ENCODE measurements at regions not wholly inside any gene's neighbourhood (a gene's known extent, or its start where the extent isn't known, plus 50 kb on each side); places are given as distances from the start of the nearest gene placed in this dataset.

DNA sequence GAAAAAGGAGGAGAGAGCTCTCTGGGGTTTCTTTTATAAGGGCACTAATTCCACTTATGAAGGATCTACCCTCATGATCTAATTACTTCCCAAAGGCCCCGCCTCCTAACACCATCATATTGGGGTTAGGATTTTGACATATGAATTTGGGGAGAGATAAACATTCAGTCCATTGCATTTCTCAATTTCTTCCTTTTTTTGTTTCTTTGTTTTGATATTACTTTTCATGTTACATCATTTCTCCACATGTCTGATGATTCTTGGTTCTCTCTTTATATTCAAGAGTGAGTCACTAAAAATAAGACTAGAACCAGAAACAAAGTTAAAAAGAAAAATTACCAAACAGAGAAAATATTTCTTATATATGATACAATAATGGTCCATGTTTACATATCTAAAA is 63.2 kb upstream of the DUSP10 start:
- Histone ChIP-seq H3K14ac (ENCODE audit: low read length in 2 of 2) (no peak overlapping the region), H3K4me2 (ENCODE audit: low read length, poor library complexity, severe bottlenecking) (no peak overlapping the region), H3K79me1 (replicated peaks; ENCODE audit: low read length, poor library complexity, severe bottlenecking) (no peaks in the 10 kb centered on the region), H4K8ac (ENCODE audit: low read length) (no peak overlapping the region), H3K36me3 (ENCODE audit: control insufficient read depth in 1 of 2, insufficient read depth in 2 of 2, low read depth in 1 of 2, low read length in 2 of 2) (no peaks in the 10 kb centered on the region), H2BK12ac (ENCODE audit: low read length in 2 of 2) (no peak overlapping the region), H3K4me1 (ENCODE audit: control insufficient read depth, insufficient read depth, low read depth, low read length) (peaks cover 2% of the 10 kb centered on the region), H2AK5ac (ENCODE audit: low read length, severe bottlenecking) (no peak overlapping the region), H3K9me3 (ENCODE audit: control insufficient read depth, low read length) (no peaks in the 10 kb centered on the region), H2BK120ac (ENCODE audit: low read depth, low read length) (no peak overlapping the region), H2BK5ac (ENCODE audit: low read depth, low read length, poor library complexity, severe bottlenecking) (no peak overlapping the region), H2BK15ac (ENCODE audit: low read depth, poor library complexity, severe bottlenecking) (no peak overlapping the region), H4K91ac (ENCODE audit: low read length) (no peak overlapping the region), H3K18ac (ENCODE audit: low read depth in 1 of 2, low read length in 2 of 2) (no peak overlapping the region), H3K9ac (ENCODE audit: low read length) (no peak overlapping the region), H3K27ac (ENCODE audit: low read length, poor library complexity, severe bottlenecking) (no peak overlapping the region), H3K4ac (ENCODE audit: low read depth in 1 of 2, low read length in 2 of 2) (no peak overlapping the region), H3K27me3 (ENCODE audit: control insufficient read depth in 1 of 2, insufficient read depth in 1 of 2, low read length in 2 of 2) (no peaks in the 10 kb centered on the region), H3K4me3 (ENCODE audit: insufficient read depth in 1 of 2, low read depth in 1 of 2, low read length in 2 of 2) (no peak overlapping the region), H2AFZ (ENCODE audit: low read depth, low read length) (no peak overlapping the region), H3K23ac (ENCODE audit: low read length in 2 of 2) (no peak overlapping the region)
- DNase-seq: no peak
- WGBS: no CpG with 5 or more reads among the region's 1 CpG

DNA sequence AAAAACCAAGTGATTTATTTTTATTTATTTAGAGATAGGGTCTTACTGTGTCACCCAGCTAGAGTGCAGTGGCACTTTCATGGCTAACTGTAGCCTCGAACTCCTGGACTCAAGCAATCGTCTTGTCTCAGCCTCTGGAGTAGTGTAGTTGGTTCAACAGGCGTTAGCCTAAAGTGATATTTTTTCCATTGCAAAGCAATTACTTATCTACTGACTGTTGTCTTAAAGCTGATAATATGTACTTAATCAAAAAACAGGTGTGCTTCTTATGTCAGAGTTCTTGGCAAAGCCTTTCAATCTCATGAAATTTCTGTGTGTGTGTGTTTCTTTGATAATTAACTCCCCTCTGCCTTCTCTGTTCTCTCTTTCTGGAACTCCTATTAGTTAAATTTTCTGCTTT is 62.4 kb upstream of the DUSP10 start:
- Histone ChIP-seq H3K79me1 (replicated peaks; ENCODE audit: low read length, poor library complexity, severe bottlenecking) (no peaks in the 10 kb centered on the region), H3K18ac (ENCODE audit: low read depth in 1 of 2, low read length in 2 of 2) (no peak overlapping the region), H2AK5ac (ENCODE audit: low read length, severe bottlenecking) (no peak overlapping the region), H2BK12ac (ENCODE audit: low read length in 2 of 2) (no peak overlapping the region), H3K4me1 (ENCODE audit: control insufficient read depth, insufficient read depth, low read depth, low read length) (no peaks in the 10 kb centered on the region), H2BK15ac (ENCODE audit: low read depth, poor library complexity, severe bottlenecking) (no peak overlapping the region), H3K9me3 (ENCODE audit: control insufficient read depth, low read length) (peaks cover 3% of the 10 kb centered on the region), H3K4me2 (ENCODE audit: low read length, poor library complexity, severe bottlenecking) (no peak overlapping the region), H2AFZ (ENCODE audit: low read depth, low read length) (no peak overlapping the region), H2BK120ac (ENCODE audit: low read depth, low read length) (no peak overlapping the region), H3K27me3 (ENCODE audit: control insufficient read depth in 1 of 2, insufficient read depth in 1 of 2, low read length in 2 of 2) (no peaks in the 10 kb centered on the region), H3K4me3 (ENCODE audit: insufficient read depth in 1 of 2, low read depth in 1 of 2, low read length in 2 of 2) (no peak overlapping the region), H3K36me3 (ENCODE audit: control insufficient read depth in 1 of 2, insufficient read depth in 2 of 2, low read depth in 1 of 2, low read length in 2 of 2) (no peaks in the 10 kb centered on the region), H3K4ac (ENCODE audit: low read depth in 1 of 2, low read length in 2 of 2) (no peak overlapping the region), H3K27ac (ENCODE audit: low read length, poor library complexity, severe bottlenecking) (no peak overlapping the region), H3K9ac (ENCODE audit: low read length) (no peak overlapping the region), H3K23ac (ENCODE audit: low read length in 2 of 2) (no peak overlapping the region), H3K14ac (ENCODE audit: low read length in 2 of 2) (no peak overlapping the region), H4K8ac (ENCODE audit: low read length) (no peak overlapping the region), H4K91ac (ENCODE audit: low read length) (no peak overlapping the region), H2BK5ac (ENCODE audit: low read depth, low read length, poor library complexity, severe bottlenecking) (no peak overlapping the region)
- WGBS: 100% methylated on average over 1 of the region's 3 CpGs
- DNase-seq: no peak

DNA sequence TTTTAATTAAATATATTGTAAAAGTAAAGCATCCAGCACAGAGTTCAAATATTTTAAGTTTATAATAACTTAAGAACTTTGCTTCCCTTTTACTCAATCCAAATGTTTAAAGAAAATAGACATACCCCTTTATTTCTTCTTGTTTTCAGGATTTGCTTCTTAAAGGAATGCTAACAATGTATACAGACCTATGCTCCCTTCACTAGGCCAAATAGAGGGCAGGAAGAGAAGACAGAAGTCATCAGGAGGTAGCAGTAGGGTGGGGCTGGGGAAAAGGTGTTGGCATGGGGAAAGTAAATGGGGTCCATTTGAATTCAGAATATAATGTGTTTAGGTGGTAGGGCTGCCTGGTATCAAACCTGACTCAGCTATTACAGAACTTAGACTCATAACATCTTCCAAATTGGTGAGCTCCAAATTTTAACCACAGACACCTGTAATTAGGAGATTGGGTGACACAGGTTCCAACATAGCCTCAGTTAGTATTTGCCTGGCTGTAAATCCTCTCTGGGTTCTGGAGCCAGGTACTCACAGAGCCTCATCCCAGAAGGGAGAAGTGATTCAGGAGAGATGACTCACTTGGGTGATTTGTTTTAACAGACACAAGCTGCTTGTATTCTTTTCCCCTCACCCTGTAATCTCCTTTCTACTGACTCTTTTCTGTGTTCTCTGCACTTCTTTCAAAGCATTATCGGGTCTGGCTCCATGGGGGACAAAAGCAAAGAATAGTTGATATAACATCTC is 60.1 kb upstream of the DUSP10 start:
- H3K27ac ChIP-seq (ENCODE audit: low read length, poor library complexity, severe bottlenecking): peak overlapping the region; percentile 16
- no CpG with 5 or more reads among the region's 1 CpG for WGBS

DNA sequence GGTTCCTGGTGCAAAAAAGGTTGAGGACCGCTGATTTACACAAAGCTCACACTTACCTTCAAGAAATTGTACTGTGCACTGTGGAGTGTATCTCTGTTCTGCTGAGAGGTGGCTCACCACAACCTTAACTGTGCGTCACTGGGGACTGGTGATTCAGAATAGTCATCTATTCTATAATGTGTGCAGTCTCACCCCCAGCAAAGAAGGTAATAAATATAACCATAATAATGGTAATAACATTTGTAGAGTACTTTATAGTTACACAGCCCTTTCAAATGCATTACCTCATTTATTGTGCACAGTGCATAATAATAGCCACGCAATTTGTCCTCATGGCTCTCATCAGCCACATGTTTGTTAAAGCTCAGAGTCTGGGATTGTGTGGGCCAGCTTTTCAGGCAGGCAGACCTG is 59.4 kb upstream of the DUSP10 start:
- no peak overlapping the region for H2AK5ac ChIP-seq (ENCODE audit: low read length, severe bottlenecking)
- no peak overlapping the region for H2AFZ ChIP-seq (ENCODE audit: low read depth, low read length)
- H3K27ac ChIP-seq (ENCODE audit: low read length, poor library complexity, severe bottlenecking): no peak overlapping the region
- no peak overlapping the region for H3K9ac ChIP-seq (ENCODE audit: low read length)
- H3K4me1 ChIP-seq (ENCODE audit: control insufficient read depth, insufficient read depth, low read depth, low read length): no peaks in the 10 kb centered on the region
- H2BK12ac ChIP-seq (ENCODE audit: low read length in 2 of 2): peak overlapping the region in 1 of 2 experiments; percentile 78
- H4K8ac ChIP-seq (ENCODE audit: low read length): no peak overlapping the region
- H2BK5ac ChIP-seq (ENCODE audit: low read depth, low read length, poor library complexity, severe bottlenecking): no peak overlapping the region
- no peaks in the 10 kb centered on the region for H3K79me1 ChIP-seq (replicated peaks; ENCODE audit: low read length, poor library complexity, severe bottlenecking)
- no peaks in the 10 kb centered on the region for H3K27me3 ChIP-seq (ENCODE audit: control insufficient read depth in 1 of 2, insufficient read depth in 1 of 2, low read length in 2 of 2)
- H3K4me2 ChIP-seq (ENCODE audit: low read length, poor library complexity, severe bottlenecking): no peak overlapping the region
- no peak overlapping the region for H3K4me3 ChIP-seq (ENCODE audit: insufficient read depth in 1 of 2, low read depth in 1 of 2, low read length in 2 of 2)
- peak overlapping the region in 1 of 2 experiments; percentile 41 for H3K4ac ChIP-seq (ENCODE audit: low read depth in 1 of 2, low read length in 2 of 2)
- H3K23ac ChIP-seq (ENCODE audit: low read length in 2 of 2): no peak overlapping the region
- WGBS: 97% methylated on average over 2 of the region's 3 CpGs
- peak overlapping the region in 1 of 2 experiments; percentile 48 for H3K14ac ChIP-seq (ENCODE audit: low read length in 2 of 2)
- no peak overlapping the region for H2BK120ac ChIP-seq (ENCODE audit: low read depth, low read length)
- peak overlapping the region; percentile 54 for H2BK15ac ChIP-seq (ENCODE audit: low read depth, poor library complexity, severe bottlenecking)
- peaks cover 3% of the 10 kb centered on the region for H3K9me3 ChIP-seq (ENCODE audit: control insufficient read depth, low read length)
- peak overlapping the region in 1 of 2 experiments; percentile 24 for H3K18ac ChIP-seq (ENCODE audit: low read depth in 1 of 2, low read length in 2 of 2)
- H3K36me3 ChIP-seq (ENCODE audit: control insufficient read depth in 1 of 2, insufficient read depth in 2 of 2, low read depth in 1 of 2, low read length in 2 of 2): no peaks in the 10 kb centered on the region
- H4K91ac ChIP-seq (ENCODE audit: low read length): no peak overlapping the region
- DNase-seq: no peak

More for the DNA sequence above, 60.1 kb upstream of the DUSP10 start:
- H3K4me3 ChIP-seq (ENCODE audit: insufficient read depth in 1 of 2, low read depth in 1 of 2, low read length in 2 of 2): no peak overlapping the region
- no peak overlapping the region for H2BK5ac ChIP-seq (ENCODE audit: low read depth, low read length, poor library complexity, severe bottlenecking)
- no peak overlapping the region for H3K9ac ChIP-seq (ENCODE audit: low read length)
- no peaks in the 10 kb centered on the region for H3K36me3 ChIP-seq (ENCODE audit: control insufficient read depth in 1 of 2, insufficient read depth in 2 of 2, low read depth in 1 of 2, low read length in 2 of 2)
- no peak overlapping the region for H2BK12ac ChIP-seq (ENCODE audit: low read length in 2 of 2)
- no peak overlapping the region for H2AK5ac ChIP-seq (ENCODE audit: low read length, severe bottlenecking)
- H3K18ac ChIP-seq (ENCODE audit: low read depth in 1 of 2, low read length in 2 of 2): no peak overlapping the region
- H3K4ac ChIP-seq (ENCODE audit: low read depth in 1 of 2, low read length in 2 of 2): no peak overlapping the region
- no peaks in the 10 kb centered on the region for H3K4me1 ChIP-seq (ENCODE audit: control insufficient read depth, insufficient read depth, low read depth, low read length)
- no peak overlapping the region for H3K23ac ChIP-seq (ENCODE audit: low read length in 2 of 2)
- peak; percentile 74 for DNase-seq
- H3K27me3 ChIP-seq (ENCODE audit: control insufficient read depth in 1 of 2, insufficient read depth in 1 of 2, low read length in 2 of 2): no peaks in the 10 kb centered on the region
- H3K9me3 ChIP-seq (ENCODE audit: control insufficient read depth, low read length): peaks cover 3% of the 10 kb centered on the region
- H3K4me2 ChIP-seq (ENCODE audit: low read length, poor library complexity, severe bottlenecking): no peak overlapping the region
- H2BK15ac ChIP-seq (ENCODE audit: low read depth, poor library complexity, severe bottlenecking): no peak overlapping the region
- H3K79me1 ChIP-seq (replicated peaks; ENCODE audit: low read length, poor library complexity, severe bottlenecking): no peaks in the 10 kb centered on the region
- no peak overlapping the region for H3K14ac ChIP-seq (ENCODE audit: low read length in 2 of 2)
- no peak overlapping the region for H2AFZ ChIP-seq (ENCODE audit: low read depth, low read length)
- no peak overlapping the region for H4K8ac ChIP-seq (ENCODE audit: low read length)
- no peak overlapping the region for H2BK120ac ChIP-seq (ENCODE audit: low read depth, low read length)
- no peak overlapping the region for H4K91ac ChIP-seq (ENCODE audit: low read length)

Measured in mesenchymal stem cell (in vitro differentiated cells and primary cell).